Fibroblast of upper back skin (primary cell): ENCODE measurements at regions not wholly inside any gene's neighbourhood (a gene's known extent, or its start where the extent isn't known, plus 50 kb on each side); places are given as distances from the start of the nearest gene placed in this dataset.
A peak's percentile ranks its signal among the peaks of the same experiment; 100 is the strongest.

Experiments
- DNase-seq: peaks from one replicate; pipeline ENCODE4 v3.0.0-alpha.2; 2013

DNA sequence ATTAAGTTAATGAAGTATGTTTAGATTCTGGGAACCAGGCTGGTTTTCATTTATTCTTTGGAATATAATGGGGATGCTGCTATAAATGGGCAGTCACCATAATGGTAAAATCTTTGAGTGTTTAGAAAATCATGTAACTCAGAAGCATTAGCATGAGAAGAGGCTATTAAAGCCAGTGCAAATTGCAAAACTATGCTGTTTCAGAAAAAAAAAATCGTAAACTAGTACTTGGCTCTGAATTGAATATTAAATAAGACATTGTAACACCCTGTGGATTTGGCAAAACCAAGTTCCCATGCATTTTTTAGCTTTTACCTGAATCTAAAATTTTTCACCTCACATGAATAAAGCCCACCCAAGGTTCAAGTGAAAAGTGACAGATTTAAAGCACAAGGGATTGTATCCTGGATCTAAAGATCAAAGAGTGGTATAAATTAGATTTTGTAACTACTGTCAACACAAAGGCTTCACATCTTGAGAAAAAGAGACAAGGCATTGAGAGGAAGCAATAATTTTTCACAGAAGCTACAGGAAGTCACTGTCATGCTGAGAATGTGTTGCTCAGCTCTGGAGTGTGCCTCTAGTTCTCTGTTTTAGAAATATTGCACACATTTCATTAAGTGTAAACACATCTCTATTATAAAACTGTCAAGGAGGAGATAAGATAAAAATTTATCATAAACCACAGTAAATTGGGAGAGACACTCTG, 142.2 kb downstream of the ABCA8 start:
- peak; percentile 62 for DNase-seq

DNA sequence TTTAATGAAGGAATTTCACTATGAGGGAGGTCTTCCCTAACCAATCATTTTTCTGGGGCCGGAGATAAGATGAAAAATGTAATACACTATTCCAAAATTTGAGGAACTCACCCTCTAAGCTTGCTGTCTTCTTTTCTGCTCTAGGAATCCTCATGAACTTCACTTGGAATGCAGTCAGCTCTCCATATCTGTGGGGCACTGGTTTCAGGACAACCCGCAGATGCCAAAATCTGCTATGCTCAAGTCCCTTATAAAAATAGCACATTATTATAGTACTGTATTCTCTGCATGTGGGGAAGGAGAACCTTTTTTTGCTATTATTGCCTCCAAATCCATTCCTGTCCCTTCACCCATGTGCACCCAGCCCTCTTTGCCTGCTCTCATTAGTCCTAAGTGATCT, 146.0 kb downstream of the ABCA8 start:
- no peak for DNase-seq

DNA sequence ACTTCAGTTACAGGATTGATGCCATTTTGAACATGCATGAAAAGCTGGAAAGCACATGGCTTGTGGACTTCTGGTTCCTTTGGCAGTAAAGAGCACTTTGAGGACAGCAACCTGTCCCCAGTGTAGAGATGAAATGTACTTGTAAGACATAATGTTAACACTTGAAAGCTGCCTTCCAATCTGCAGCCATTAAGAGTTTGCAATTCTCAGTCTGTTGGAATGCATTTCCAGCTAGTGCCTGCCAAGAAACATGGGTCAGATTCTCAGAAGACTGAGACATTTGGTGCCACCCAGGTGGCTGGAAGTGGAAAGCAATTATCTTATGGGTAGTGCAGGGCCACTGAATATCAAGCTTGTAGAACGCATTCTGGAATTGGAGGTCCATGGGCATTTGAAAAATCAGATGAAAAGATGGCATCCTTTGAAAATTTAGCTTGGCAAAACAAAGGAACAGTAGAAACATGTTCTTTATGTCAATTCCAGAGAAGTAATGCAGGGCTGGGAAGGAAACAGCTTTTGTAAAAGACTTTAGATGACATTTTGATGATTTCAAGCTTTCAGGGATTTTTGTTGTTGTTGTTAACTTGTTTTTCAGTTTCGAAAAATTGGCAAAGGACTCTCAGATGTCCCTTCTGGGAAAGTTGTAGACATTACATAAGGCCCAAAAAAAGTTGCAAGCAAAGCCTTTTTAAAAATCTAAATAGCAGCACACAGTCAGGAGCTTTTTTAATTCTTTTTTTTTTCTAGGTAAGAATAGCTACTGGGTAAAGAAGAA, 147.0 kb downstream of the ABCA8 start:
- no peak for DNase-seq

DNA sequence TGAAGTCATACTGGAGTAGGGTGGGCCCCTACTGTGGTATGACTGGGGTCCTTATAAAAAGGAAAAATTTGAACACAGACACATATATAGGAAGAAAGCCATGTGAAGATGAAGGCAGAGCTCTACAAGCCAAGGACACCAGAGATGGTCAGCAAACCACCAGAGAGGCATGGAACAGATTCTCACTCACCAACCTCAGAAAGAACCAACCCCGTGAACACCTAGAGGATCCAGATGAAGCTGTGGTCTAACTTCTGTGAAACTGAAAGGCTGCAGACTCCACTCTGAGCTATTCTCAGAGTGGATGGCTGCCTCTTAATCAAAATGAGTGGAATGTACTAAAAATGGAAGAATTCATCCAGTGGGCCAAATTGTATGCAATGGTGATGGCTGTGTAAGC, 149.6 kb downstream of the ABCA8 start:
- DNase-seq = no peak

DNA sequence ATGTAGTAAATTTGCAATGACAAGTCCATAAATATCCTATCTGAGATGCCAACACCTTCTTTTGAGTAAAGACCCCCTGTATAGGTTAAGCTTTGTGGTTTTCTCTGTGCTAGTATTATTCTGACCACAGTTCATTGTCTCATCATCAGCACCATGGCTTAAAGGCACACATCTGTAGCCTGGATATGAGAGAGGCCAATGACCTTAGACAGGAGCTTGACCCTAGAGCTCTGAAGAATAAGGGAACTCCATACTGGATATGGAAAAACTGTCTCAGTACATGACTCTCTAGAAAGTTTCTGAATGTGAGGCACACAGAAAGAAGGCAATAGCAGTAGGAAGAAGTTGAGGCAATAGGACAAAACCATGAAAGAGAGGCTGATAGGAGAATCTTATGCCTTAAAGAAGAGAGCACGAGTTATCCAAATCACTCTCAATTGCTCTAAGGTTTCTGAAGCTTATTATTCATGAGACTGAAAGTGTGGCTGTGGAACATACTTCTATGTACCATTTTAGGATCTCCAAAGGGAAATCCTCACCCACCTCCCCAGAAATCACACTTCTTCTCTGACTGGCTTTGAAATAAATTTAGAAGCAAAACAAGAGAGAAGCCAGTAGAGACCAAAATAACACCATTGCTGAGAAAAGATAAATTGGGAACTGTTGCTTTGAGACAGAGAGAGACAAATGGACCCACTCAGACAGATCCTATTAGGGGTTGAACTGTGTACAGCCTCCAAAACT, 150.2 kb downstream of the ABCA8 start:
- no peak for DNase-seq

DNA sequence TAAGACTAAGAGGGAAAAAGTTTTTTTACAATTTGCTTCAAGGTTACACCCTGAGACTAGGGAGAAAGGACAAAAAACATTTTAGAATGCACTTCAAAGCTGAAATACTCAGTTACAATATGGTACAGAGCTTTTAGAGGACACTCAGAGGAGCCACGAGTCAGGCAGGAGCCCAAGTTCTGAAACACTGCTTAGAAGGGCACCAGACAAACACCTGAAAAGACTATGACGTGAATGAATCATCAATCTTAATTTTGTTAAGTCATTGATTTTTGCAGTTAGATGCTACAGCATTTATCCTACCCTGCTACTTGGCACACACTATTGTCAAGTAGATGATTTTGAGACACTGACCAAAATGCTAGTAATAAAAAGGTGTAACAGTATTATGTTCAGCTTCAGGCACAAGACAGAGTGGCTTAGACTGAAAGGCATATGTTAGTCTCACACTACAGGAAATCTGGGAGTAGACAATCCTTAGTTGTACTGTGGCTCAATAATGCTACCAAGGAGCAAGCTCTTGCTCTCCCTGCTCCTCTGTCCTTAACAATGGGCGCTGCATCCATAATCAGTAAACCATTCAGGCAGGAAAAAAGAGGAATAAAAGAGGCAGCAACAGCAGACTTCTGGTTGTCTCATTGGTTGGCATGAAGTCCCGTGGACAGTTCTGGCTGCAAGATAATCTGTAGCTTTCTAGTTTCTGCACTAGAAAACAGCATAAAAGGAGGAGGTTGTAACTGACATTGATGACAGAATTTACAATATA, 151.8 kb downstream of the ABCA8 start:
- no peak for DNase-seq

DNA sequence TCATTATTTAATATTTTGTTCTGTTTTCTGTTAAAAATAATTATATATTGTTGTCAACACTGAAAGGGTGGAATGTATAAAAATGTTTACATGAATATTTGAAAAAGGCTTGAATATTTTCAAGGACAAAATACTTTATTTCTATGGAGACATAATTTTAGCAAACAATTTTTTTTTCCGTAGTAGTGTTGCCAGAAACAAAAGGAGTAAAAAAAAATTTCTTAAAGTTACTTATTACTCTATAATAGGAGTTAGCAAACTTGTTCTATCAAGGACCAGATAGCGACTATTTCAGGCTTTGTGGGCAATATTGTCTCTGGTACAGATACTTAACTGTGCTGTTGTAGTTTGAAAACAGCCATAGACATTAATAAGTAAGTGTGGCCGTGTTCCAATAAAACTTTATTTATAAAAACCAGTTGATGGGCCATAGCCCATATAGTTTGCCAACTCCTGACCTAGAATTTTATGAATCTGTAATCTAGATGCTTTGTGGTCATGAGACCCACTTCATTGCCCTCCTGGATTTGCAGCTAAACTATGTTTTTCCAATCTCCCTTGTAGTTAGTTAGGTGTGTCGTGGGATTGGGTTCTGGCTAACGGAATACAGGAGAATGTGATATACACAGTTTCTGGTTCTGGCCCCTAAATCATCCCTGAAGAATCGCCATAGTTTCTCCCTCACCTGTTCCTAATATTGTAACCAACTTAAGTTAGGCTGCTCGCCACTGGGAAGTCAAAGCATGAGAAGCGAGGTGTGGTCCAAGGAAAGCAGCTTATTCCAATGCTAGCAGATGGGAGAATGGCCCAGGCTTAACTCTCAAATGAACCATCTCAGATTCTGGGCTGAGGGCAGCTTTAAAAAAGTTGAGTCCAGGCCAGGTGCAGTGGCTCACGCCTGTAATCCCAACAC, 153.6 kb downstream of the ABCA8 start:
- no peak for DNase-seq

DNA sequence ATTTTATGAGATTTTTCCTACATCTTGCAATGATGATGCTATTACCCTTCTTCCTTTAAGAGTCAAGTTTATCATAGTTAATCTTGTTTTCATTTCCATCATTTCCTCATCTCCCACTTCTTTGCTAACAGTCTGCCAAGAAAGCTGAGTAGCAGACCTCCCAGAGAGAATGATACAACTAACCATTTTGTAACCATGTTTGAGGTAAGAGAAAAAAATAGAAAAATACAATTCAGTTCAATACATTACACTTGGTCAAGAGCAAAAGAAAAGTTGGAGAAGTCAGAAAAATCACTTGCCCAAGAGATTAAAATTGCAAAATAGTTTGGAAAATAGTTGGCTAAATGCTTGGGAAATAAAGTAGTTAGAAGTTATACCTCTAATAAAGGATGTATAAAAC, 154.4 kb downstream of the ABCA8 start:
- peak; percentile 58 for DNase-seq

DNA sequence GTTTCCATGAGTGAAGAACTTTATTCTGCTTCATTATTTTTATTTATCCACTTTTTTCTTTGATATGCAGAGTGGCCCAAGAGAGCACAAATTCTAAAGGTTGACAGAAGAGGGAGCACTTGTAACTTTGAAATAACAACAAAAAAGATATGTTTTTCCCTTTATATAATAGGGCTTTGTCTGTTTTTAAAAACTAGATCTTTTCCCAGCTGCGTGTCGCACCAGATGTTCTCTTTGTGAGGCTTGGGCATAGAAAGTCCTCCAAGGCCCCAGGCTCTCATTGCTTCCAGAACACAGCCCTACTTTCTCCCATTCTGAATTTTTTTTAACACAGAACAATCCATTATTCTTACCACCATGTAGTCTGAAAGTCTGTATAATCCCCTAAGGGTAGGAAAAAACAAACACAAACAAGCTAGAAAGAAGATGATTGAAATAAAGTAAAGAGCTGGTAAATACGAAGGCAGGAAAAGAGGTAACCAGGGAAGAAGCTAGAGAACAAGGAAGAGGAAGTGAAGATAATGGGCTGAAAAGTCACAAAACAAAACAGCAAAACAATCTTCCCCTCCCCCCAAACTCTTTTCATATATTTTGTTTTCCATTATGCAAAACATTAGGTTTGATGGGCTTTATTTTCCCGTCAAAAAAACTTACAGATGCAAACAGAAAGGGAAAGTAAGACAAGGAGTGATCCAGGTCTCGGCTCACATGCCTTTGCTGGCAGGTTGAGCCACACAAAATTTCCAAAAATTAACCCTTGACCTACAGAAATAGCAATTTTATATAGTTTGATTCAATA, 160.4 kb downstream of the ABCA8 start:
- peak; percentile 33 for DNase-seq

DNA sequence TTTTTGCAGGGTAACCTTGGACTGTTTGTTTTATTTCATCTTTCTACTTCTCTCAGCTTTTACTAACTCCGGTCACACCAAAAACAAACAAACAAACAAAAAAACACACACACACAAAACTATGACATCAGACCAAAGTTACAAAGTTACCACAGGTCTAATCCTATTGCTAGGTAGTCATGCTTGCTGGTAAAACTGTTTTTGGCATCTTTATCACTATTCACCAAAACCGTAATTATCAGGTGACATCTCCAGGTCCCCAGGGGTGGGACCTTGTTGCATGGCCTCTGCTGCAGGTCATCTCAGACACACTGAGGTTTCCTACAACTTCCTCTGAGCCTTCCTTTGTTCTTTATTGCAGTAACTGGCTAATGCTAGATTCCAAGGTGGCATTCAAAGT, 162.3 kb downstream of the ABCA8 start:
- DNase-seq = no peak

DNA sequence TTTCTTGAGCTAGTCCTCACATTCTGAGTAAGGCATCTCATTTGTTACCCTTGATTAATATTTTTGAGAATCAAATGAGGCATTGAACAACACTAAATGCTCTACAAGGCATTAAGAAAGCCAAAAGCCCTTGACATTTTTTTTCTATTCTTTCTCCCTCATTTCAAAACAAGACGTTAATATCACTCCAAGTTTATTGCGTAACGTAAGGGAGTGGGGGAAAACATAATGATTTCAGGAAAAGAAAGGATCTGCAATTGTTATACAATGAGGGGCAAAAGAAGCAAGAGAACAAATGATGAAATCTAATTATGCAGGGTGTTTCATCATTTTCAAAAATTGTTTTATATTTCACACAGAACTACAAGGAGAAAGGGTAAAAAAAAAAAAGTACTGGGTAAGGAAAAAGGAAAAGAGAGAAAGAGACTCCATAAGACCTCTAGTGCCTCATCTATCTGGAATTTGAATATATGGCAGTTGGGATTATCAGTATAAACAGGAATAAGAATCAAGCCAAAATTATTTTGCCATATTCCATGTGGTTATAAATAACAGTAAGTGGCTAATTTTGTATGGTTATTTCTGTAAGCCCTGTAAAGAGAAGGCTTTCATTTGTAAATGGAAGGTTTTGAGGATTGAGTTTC, 163.0 kb downstream of the ABCA8 start:
- peak; percentile 59 for DNase-seq

DNA sequence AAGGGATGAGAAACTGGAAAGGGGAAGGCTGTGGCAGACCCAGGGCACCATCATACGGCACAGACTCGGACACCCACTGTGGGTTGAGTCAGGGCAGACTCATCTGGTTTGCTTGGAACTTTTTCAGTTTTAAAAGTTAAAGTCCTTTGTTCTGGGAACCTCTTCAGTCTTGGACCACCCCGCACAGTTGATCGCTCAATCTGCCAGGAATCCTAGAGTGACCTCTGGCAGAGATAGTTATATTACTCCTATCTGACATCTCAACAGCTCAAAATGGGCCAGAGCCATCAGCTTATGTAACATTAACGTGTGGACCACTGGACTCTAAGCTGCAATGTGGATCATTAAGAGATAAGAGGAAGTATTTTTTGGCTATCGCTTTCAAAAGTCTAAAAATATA, 164.3 kb downstream of the ABCA8 start:
- peak; percentile 63 for DNase-seq

DNA sequence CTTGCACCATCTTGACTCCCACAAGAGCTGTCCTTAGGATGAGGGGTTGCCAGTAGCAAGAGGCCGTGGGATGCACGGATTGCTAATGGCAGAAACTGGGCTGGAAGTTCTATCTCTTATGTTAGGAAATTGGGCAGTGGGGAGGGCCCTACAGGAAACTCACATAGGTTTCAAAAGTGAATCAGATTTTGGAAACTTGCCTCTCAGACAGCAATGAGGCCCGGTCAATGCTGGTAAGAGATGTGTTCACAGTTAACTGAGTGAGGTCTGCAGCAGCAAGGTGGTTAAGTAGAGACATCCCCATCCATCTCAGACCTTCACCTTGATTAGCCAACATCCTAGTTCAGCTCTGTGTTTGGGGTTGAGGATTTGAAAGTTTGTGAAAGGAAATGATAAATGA, 164.7 kb downstream of the ABCA8 start:
- peak; percentile 46 for DNase-seq

DNA sequence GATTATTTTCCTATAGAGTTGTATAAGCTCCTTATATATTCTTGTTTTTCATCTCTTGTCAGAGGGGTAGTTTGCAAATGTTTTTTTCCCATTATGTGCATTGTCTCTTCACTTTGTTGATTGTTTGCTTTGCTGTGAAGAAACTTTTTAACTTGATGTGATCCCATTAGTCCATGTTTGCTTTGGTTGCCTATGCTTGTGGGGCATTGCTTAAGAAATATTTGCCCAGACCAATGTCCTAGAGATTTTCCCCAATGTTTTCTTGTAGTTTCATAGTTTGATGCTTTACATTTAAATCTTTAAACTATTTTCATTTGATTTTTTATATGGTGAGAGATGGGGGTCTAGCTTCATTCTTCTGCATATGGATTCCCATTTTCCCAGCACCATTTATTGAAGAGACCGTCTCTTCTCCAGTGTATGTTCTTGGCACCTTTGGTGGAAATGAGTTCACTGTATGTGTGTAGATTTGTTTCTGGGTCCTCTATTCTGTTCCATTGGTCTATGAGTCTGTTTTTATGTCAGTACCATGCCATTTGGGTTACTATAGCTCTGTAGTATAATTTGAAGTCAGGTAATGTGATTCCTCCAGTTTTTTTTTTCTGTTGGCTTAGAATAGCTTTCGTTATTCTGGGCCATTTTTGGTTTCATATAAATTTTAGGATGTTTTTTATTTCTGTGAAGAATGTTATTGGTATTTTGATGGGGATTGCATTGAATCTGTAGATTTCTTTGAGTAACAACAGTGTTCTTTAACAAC, 165.8 kb downstream of the ABCA8 start:
- DNase-seq = no peak

DNA sequence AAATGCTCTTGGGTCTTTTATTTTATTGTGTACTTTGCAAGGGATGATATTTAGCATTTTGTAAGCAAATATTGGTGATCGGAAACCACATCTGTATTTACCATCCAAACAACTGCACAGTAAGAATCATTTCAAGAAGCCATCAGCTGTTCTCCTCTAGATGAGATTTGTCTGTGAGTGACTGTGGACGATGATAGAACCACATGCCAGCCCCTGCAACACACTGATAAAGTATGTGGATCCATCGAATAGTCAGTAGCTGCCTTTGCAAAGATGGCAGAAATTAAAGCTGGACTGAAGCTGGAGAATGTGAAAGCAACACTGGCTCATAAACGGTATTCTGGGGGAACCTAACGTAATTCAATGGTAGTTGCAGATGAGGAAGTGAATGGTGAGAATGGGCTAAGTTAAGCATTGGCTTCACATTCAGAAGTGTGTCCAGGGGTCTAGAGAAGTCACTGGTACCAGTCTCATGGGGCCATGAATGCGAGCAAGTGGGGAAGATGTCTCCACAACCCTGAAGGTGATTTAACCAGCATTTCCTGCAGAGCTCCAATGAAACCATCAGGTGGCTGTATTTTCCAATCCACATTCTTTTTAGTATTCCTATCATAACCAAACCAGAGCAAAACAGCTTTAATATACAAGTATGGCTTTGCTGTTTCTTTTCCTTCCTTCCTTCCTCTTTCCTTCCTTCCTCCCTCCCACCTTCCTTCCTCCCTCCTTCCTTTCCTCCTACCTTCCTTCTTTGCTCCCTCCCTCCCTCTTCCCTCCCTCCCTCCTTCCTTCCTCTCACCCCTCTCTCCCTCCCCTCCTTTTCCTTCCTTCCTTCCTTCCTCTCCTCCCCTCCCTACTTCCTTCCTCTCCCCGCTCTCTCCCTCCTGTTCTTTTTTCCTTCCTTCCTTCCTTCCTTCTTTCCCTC, 169.4 kb downstream of the ABCA8 start:
- no peak for DNase-seq

DNA sequence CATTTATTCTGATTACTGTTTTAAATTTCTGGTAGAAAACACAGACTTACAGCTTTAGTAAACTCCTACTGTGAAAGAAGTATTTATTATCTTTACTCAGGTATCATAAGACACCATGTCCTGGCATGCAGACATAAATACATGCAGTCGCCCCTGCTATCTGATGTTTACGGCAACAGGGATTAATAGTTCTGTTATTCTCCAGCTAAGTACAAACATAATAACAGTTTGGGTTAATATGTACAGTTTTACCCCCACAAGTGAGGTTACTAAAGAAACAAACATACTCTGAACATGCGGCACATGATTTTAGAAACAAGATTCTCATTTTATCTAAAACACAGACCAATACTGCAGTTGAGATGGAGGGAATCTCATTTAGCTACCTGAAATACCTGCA, 170.8 kb downstream of the ABCA8 start:
- DNase-seq = no peak

DNA sequence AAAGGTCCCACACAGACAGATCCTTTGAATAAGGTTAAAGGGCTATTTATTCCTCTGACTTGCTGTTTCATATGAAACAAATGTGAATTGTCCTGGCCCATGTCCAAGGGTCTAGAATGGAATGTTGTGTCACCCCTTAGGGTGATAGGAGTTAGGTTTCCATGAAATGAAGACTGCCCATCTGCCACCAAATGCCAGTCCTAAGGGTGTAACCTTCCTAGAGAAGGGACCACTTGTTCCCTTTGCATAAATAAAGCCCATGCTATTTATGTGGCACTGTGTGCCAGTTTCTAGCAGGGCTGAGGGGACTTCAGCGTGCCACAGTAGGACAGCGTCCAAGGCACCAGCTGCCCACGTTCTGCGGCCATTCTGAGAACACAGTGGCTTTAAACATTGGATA, 171.3 kb downstream of the ABCA8 start:
- DNase-seq = no peak

DNA sequence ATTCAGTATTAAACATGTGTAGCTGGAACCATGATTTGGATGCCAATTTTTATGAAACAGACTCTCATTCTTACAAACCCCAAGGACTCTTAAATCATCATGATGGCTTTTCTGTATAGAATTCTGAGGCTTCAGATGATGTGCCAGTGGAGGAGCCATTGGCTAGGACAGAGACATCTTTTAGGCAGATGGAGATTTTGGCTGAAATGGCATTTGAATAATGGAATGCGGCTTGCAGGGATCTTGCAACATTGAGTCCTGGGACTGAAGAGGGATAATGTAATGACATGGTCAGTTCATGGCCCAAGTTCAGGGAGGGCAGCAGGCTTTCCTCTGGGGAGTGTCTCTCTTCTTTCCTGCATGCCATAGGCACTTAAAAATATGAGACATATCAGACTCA, 172.4 kb downstream of the ABCA8 start:
- peak; percentile 93 for DNase-seq

DNA sequence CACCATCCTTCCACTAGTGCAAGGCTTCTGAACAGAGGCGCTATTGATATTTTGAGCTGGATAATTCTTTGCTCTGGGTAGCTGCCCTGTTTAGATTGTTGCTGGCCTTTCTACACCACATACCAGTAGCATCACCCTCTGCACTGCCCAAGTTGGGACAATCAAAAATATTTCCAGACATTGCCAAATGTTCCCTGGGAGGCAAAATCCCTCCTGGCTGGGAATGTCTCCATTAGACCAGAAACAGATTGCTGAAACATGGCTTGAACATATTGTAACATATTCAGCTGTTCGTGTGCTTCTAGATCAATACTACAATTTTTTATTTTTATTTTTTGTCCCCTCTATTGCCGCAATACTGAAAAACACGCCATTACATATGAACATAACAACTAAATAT, 174.6 kb downstream of the ABCA8 start:
- no peak for DNase-seq
